ENCODE measurements at regions not wholly inside any gene's neighbourhood (a gene's known extent, or its start where the extent isn't known, plus 50 kb on each side); places are given as distances from the start of the nearest gene placed in this dataset.

GRCh38 chr11:128181984-128182383 lies 405.4 kb downstream of the ETS1 start:
- TF ChIP-seq CTCF (IDR thresholded peaks at IDR 0.05) (no peak), EZH2 (IDR thresholded peaks at IDR 0.05; ENCODE audit: borderline replicate concordance, insufficient read depth, low read depth, low read length, poor library complexity, severe bottlenecking) (no peak)

Measured in B cell (primary cell).